Erythroblast (primary cell): ENCODE measurements at regions not wholly inside any gene's neighbourhood (a gene's known extent, or its start where the extent isn't known, plus 50 kb on each side); places are given as distances from the start of the nearest gene placed in this dataset.

Experiments
- GATA1 ChIP-seq: IDR thresholded peaks from 2 replicates; pipeline ENCODE4 v1.6.1; 2011; ENCODE audit warnings: low read depth, mild to moderate bottlenecking, control low read depth, low read length, moderate library complexity
- POLR2A ChIP-seq: IDR thresholded peaks from 2 replicates; pipeline ENCODE4 v1.6.1; 2011; ENCODE audit warnings: mild to moderate bottlenecking, low read length

DNA sequence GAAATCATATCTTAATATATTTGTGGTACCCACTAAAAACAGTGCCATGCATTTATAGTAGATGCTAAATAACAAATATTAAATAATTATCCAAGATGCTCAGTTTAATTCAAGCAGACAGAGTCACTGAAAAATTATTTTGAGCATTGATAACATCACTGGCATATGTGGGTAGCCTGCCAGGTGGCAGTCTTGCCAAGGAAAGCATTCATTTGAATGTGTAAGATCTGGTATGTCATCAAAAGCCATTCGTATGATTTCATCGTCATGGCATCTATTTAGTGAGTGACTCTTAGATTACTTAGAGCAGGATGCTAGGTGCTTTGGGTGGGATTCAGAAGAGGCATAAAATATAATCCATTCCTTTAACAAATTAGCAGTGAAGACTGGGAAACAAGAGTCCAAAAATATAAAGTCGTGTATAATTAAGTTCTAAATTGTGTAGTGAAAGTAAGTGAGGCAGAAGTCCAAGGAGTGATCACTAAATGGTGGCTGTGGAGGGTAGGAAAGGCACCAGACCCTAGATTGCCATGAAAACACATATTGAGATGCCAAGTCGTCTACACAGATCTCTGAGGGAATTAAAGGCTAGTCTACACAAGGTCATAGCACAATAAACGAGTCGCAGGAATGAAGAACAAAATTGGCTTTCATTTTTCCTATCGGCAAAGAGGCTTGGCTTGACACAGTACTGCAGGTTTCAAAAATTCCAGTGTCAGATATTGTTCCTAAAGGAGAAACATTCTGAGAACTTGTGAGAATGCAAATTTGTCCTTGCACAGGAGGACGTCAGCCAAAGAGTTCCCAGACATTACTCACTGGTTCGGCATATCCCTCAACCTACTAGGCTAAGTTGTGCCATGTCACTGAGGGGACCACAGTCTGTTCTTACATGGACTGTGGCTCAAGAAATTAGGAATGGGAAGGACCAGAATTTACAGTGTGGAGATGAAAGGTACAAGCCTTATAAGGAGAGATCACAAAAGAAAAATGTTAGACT is 130.8 kb downstream of the LYPLAL1 start:
- TF ChIP-seq POLR2A (no peak), GATA1 (no peak)
